AG09319 (cell line): ENCODE measurements at regions not wholly inside any gene's neighbourhood (a gene's known extent, or its start where the extent isn't known, plus 50 kb on each side); places are given as distances from the start of the nearest gene placed in this dataset.

Source experiments
- DNase-seq: peaks from one replicate; pipeline ENCODE4 v3.0.0-alpha.2; 2010; ENCODE audit warnings: low read depth; ENCODE audit errors: extremely low read depth
- CTCF ChIP-seq: IDR thresholded peaks from 2 replicates; pipeline ENCODE4 v1.5.1; 2011; ENCODE audit warnings: low read depth, mild to moderate bottlenecking, inconsistent platforms, low read length, moderate library complexity

GRCh38 chr6:141618180-141618581 is 514.5 kb upstream of the GJE1 start:
- TF ChIP-seq CTCF: no peak
- DNase-seq: no peak

- no peak for DNase-seq
- peak; percentile 14 for TF ChIP-seq CTCF
Observed at GRCh38 chr6:141610741-141611140, 522.0 kb upstream of the GJE1 start.

GRCh38 chr6:141607956-141608355 is 524.8 kb upstream of the GJE1 start:
- no peak for DNase-seq
- TF ChIP-seq CTCF: no peak

- no peak for DNase-seq
- TF ChIP-seq CTCF: no peak
Observed at GRCh38 chr6:141598487-141598886, 534.2 kb upstream of the GJE1 start.

GRCh38 chr6:141594874-141595273 is 537.9 kb upstream of the GJE1 start:
- DNase-seq: no peak

GRCh38 chr6:141593311-141593710 is 539.4 kb upstream of the GJE1 start:
- no peak for DNase-seq
- TF ChIP-seq CTCF: no peak

More at GRCh38 chr6:141594874-141595273, 537.9 kb upstream of the GJE1 start:
- TF ChIP-seq CTCF: no peak

GRCh38 chr6:141587482-141588266 is 545.1 kb upstream of the GJE1 start:
- TF ChIP-seq CTCF: no peak
- peak; percentile 19 for DNase-seq
